ENCODE measurements at regions not wholly inside any gene's neighbourhood (a gene's known extent, or its start where the extent isn't known, plus 50 kb on each side); places are given as distances from the start of the nearest gene placed in this dataset.

- TF ChIP-seq, protein P1, sequence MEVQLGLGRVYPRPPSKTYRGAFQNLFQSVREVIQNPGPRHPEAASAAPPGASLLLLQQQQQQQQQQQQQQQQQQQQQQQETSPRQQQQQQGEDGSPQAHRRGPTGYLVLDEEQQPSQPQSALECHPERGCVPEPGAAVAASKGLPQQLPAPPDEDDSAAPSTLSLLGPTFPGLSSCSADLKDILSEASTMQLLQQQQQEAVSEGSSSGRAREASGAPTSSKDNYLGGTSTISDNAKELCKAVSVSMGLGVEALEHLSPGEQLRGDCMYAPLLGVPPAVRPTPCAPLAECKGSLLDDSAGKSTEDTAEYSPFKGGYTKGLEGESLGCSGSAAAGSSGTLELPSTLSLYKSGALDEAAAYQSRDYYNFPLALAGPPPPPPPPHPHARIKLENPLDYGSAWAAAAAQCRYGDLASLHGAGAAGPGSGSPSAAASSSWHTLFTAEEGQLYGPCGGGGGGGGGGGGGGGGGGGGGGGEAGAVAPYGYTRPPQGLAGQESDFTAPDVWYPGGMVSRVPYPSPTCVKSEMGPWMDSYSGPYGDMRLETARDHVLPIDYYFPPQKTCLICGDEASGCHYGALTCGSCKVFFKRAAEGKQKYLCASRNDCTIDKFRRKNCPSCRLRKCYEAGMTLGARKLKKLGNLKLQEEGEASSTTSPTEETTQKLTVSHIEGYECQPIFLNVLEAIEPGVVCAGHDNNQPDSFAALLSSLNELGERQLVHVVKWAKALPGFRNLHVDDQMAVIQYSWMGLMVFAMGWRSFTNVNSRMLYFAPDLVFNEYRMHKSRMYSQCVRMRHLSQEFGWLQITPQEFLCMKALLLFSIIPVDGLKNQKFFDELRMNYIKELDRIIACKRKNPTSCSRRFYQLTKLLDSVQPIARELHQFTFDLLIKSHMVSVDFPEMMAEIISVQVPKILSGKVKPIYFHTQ (CRISPR knock-in tag; IDR thresholded peaks at IDR 0.05) = no peak
- TF ChIP-seq ESRRA (CRISPR knock-in tag; IDR thresholded peaks at IDR 0.05; ENCODE audit: borderline replicate concordance) (no peak), FOXJ3 (CRISPR knock-in tag; IDR thresholded peaks at IDR 0.05; ENCODE audit: borderline replicate concordance) (no peak), NFE2L1 (CRISPR knock-in tag; IDR thresholded peaks at IDR 0.05) (no peak)
Observed at GRCh38 chr6:147117011-147117410, 87.2 kb upstream of the STXBP5 start (continued).

GRCh38 chr6:147117580-147117979, 86.6 kb upstream of the STXBP5 start:
- no peak overlapping the region for H3K4me3 Mint-ChIP-seq
- peaks cover 17% of the 10 kb centered on the region for H3K9me3 Mint-ChIP-seq
- POLR2A ChIA-PET = interaction anchor here (0.6 kb wide), 1 partner anchor 302 kb away, joined by 5 read pairs; no protein-coding TSS in a partner anchor
- H3K4me1 Mint-ChIP-seq = peaks cover 19% of the 10 kb centered on the region
- no peaks in the 10 kb centered on the region for H3K27me3 Mint-ChIP-seq (ENCODE audit: low read depth)
- ATAC-seq (no peak; the same call in 1 of the 2 replicates), DNase-seq (ENCODE audit: low spot score) (no peak)
- no peak overlapping the region for H3K27ac Mint-ChIP-seq
- H3K36me3 Mint-ChIP-seq = peaks cover 3% of the 10 kb centered on the region
- TF ChIP-seq PREB (CRISPR knock-in tag; IDR thresholded peaks at IDR 0.05; ENCODE audit: borderline replicate concordance) (no peak), ZNF423 (CRISPR knock-in tag; IDR thresholded peaks at IDR 0.05) (no peak), JUN (CRISPR knock-in tag; IDR thresholded peaks at IDR 0.05) (no peak), NR1H2 (CRISPR knock-in tag; IDR thresholded peaks at IDR 0.05) (no peak), GABPB1 (CRISPR knock-in tag; IDR thresholded peaks at IDR 0.05) (no peak), CREM (CRISPR knock-in tag; IDR thresholded peaks at IDR 0.05) (no peak), ZNF532 (CRISPR knock-in tag; IDR thresholded peaks at IDR 0.05; ENCODE audit: borderline replicate concordance) (no peak), FOXP4 (CRISPR knock-in tag; IDR thresholded peaks at IDR 0.05) (no peak), NFATC4 (CRISPR knock-in tag; IDR thresholded peaks at IDR 0.05) (no peak), ZNF425 (CRISPR knock-in tag; conservative IDR thresholded peaks at IDR 0.05) (no peak), NFE2L1 (CRISPR knock-in tag; IDR thresholded peaks at IDR 0.05) (no peak), IRF1 (CRISPR knock-in tag; IDR thresholded peaks at IDR 0.05) (no peak), ATF6 (CRISPR knock-in tag; IDR thresholded peaks at IDR 0.05) (no peak)
- TF ChIP-seq, protein P2, sequence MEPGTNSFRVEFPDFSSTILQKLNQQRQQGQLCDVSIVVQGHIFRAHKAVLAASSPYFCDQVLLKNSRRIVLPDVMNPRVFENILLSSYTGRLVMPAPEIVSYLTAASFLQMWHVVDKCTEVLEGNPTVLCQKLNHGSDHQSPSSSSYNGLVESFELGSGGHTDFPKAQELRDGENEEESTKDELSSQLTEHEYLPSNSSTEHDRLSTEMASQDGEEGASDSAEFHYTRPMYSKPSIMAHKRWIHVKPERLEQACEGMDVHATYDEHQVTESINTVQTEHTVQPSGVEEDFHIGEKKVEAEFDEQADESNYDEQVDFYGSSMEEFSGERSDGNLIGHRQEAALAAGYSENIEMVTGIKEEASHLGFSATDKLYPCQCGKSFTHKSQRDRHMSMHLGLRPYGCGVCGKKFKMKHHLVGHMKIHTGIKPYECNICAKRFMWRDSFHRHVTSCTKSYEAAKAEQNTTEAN (CRISPR knock-in tag; IDR thresholded peaks at IDR 0.05) = no peak
- CTCF ChIA-PET = no interaction called here

Data from WTC11 (cell line).